Liver (tissue), 8 donors: ENCODE measurements at regions not wholly inside any gene's neighbourhood (a gene's known extent, or its start where the extent isn't known, plus 50 kb on each side); places are given as distances from the start of the nearest gene placed in this dataset.

ENCODE experiments used
- DNase-seq: peaks from one replicate; pipeline ENCODE4 v3.0.0-alpha.2; 2017; ENCODE audit warnings: low spot score
- H3K27ac ChIP-seq, 2 donors: one replicate each; pipeline ENCODE4 v1.7.0; 2013; ENCODE audit warnings: inconsistent platforms in 2 of 2, low read length in 2 of 2, control low read depth in 1 of 2, low read depth in 1 of 2, mild to moderate bottlenecking in 1 of 2
- H3K27me3 ChIP-seq, 4 donors: one replicate each; pipeline versions ENCODE4 v1.6.1 to v1.7.0; 2013; ENCODE audit warnings: low read length in 3 of 4, inconsistent platforms in 1 of 4, mild to moderate bottlenecking in 1 of 4, moderate library complexity in 1 of 4; ENCODE audit not compliant: control insufficient read depth in 4 of 4, insufficient read depth in 4 of 4
- H3K36me3 ChIP-seq, 4 donors: one replicate each; pipeline versions ENCODE4 v1.6.1 to v1.7.0; 2013; ENCODE audit warnings: low read length in 3 of 4, mild to moderate bottlenecking in 3 of 4, low read depth in 1 of 4, moderate library complexity in 1 of 4; ENCODE audit not compliant: control insufficient read depth in 4 of 4, insufficient read depth in 3 of 4
- H3K4me1 ChIP-seq, 4 donors: one replicate each; pipeline versions ENCODE4 v1.6.1 to v1.7.0; 2013; ENCODE audit warnings: low read length in 3 of 4, mild to moderate bottlenecking in 3 of 4, moderate library complexity in 1 of 4; ENCODE audit not compliant: control insufficient read depth in 4 of 4, insufficient read depth in 4 of 4
- H3K4me3 ChIP-seq, 3 donors: one replicate each; pipeline versions ENCODE4 v1.6.1 to v1.7.0; 2013; ENCODE audit warnings: low read length in 3 of 3, control low read depth in 1 of 3, low read depth in 1 of 3, mild to moderate bottlenecking in 1 of 3
- H3K9ac ChIP-seq, 2 donors: one replicate each; pipeline ENCODE4 v1.7.0; 2013; ENCODE audit warnings: low read length in 2 of 2, mild to moderate bottlenecking in 2 of 2, moderate library complexity in 2 of 2, control low read depth in 1 of 2, low read depth in 1 of 2
- H3K9me3 ChIP-seq, 4 donors: one replicate each; pipeline versions ENCODE4 v1.6.1 to v1.7.0; 2013; ENCODE audit warnings: low read length in 3 of 4; ENCODE audit not compliant: control insufficient read depth in 4 of 4
- ATF3 ChIP-seq: IDR thresholded peaks from 2 replicates; pipeline ENCODE4 v1.6.1; 2016; ENCODE audit warnings: antibody characterized with exemption
- EGR1 ChIP-seq, 2 donors: IDR thresholded peaks; 2 replicates each; pipeline ENCODE4 v1.6.1; 2016 to 2018; ENCODE audit warnings: antibody characterized with exemption in 2 of 2, low read depth in 2 of 2
- FOXA1 ChIP-seq: IDR thresholded peaks from 2 replicates; pipeline ENCODE4 v1.6.1; 2016; ENCODE audit warnings: antibody characterized with exemption
- FOXA2 ChIP-seq: IDR thresholded peaks from 2 replicates; pipeline ENCODE4 v1.6.1; 2016; ENCODE audit warnings: antibody characterized with exemption
- GABPA ChIP-seq, 2 donors: IDR thresholded peaks in 1 of 2; conservative IDR thresholded peaks in 1 of 2; 2 replicates each; pipeline ENCODE4 v1.6.1; 2016; ENCODE audit warnings: antibody characterized with exemption in 2 of 2, mild to moderate bottlenecking in 1 of 2, moderate library complexity in 1 of 2
- HNF4G ChIP-seq: IDR thresholded peaks from 2 replicates; pipeline ENCODE4 v1.6.1; 2016; ENCODE audit warnings: antibody characterized with exemption
- JUND ChIP-seq, 2 donors: IDR thresholded peaks; 2 replicates each; pipeline ENCODE4 v1.6.1; 2016; ENCODE audit warnings: antibody characterized with exemption in 2 of 2
- MAX ChIP-seq: IDR thresholded peaks from 2 replicates; pipeline ENCODE4 v1.6.1; 2016; ENCODE audit warnings: antibody characterized with exemption
- NR2F2 ChIP-seq: IDR thresholded peaks from 2 replicates; pipeline ENCODE4 v1.6.1; 2016; ENCODE audit warnings: antibody characterized with exemption
- RAD21 ChIP-seq, 2 donors: IDR thresholded peaks; 2 replicates each; pipeline ENCODE4 v1.6.1; 2016; ENCODE audit warnings: antibody characterized with exemption in 2 of 2, mild to moderate bottlenecking in 2 of 2
- REST ChIP-seq: IDR thresholded peaks from 2 replicates; pipeline ENCODE4 v1.6.1; 2016; ENCODE audit warnings: antibody characterized with exemption, mild to moderate bottlenecking
- RXRA ChIP-seq, 2 donors: IDR thresholded peaks; 2 replicates each; pipeline ENCODE4 v1.6.1; 2017 to 2018; ENCODE audit warnings: antibody characterized with exemption in 2 of 2, mild to moderate bottlenecking in 1 of 2
- SP1 ChIP-seq: IDR thresholded peaks from 2 replicates; pipeline ENCODE4 v1.6.1; 2018; ENCODE audit warnings: antibody characterized with exemption, mild to moderate bottlenecking
- YY1 ChIP-seq: IDR thresholded peaks from 2 replicates; pipeline ENCODE4 v1.6.1; 2016; ENCODE audit warnings: antibody characterized with exemption, mild to moderate bottlenecking
- ZBTB33 ChIP-seq: IDR thresholded peaks from 2 replicates; pipeline ENCODE4 v1.6.1; 2016; ENCODE audit warnings: antibody characterized with exemption
- WGBS: extraction: QIAGEN DNeasy Blood & Tissue Kit; methylation state at CpG from one replicate; pipeline ENCODE4 v1.1.7; 2013; 5-methylcytosine and 5-hydroxymethylcytosine counted together
- TF ChIP-seq, protein P1 (sequence below): fragments of 150-350 bp; IDR thresholded peaks from 2 replicates; pipeline ENCODE4 v1.5.1; 2017; ENCODE audit warnings: improper control_type of control experiment, low read depth, low read length; ENCODE audit not compliant: missing input control
- donor health status: healthy.
- donor health status: healthy.
- donor health status: healthy.
- donor health status: healthy.
- donor health status: healthy.

GRCh38 chr22:47591016-47591415, 828.6 kb downstream of the TBC1D22A start:
- no peak for DNase-seq
- TF ChIP-seq ATF3 (no peak), FOXA2 (no peak), JUND (IDR thresholded peaks at IDR 0.05) (no peak), FOXA1 (no peak), ZBTB33 (no peak), RAD21 (IDR thresholded peaks at IDR 0.05) (no peak), SP1 (no peak), RXRA (IDR thresholded peaks at IDR 0.05) (no peak), NR2F2 (no peak), EGR1 (IDR thresholded peaks at IDR 0.05; ENCODE audit: low read depth in 2 of 2) (no peak), MAX (no peak), GABPA (IDR thresholded peaks at IDR 0.05 in 1 of 2, conservative IDR thresholded peaks at IDR 0.05 in 1 of 2) (no peak), HNF4G (no peak), REST (no peak), YY1 (no peak)
- TF ChIP-seq, protein P1, sequence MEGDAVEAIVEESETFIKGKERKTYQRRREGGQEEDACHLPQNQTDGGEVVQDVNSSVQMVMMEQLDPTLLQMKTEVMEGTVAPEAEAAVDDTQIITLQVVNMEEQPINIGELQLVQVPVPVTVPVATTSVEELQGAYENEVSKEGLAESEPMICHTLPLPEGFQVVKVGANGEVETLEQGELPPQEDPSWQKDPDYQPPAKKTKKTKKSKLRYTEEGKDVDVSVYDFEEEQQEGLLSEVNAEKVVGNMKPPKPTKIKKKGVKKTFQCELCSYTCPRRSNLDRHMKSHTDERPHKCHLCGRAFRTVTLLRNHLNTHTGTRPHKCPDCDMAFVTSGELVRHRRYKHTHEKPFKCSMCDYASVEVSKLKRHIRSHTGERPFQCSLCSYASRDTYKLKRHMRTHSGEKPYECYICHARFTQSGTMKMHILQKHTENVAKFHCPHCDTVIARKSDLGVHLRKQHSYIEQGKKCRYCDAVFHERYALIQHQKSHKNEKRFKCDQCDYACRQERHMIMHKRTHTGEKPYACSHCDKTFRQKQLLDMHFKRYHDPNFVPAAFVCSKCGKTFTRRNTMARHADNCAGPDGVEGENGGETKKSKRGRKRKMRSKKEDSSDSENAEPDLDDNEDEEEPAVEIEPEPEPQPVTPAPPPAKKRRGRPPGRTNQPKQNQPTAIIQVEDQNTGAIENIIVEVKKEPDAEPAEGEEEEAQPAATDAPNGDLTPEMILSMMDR: no peak
- Histone ChIP-seq H3K36me3 (no peaks in the 10 kb centered on the region), H3K9ac (no peak overlapping the region), H3K27ac (no peak overlapping the region), H3K4me1 (no peaks in the 10 kb centered on the region), H3K9me3 (peaks cover 0 to 3% (median 0%) of the 10 kb centered on the region in 4 donors), H3K27me3 (no peaks in the 10 kb centered on the region), H3K4me3 (no peak overlapping the region)
- WGBS: 88% methylated on average over 7 of the region's 7 CpGs
